GM23338 (cell line): ENCODE measurements at regions not wholly inside any gene's neighbourhood (a gene's known extent, or its start where the extent isn't known, plus 50 kb on each side); places are given as distances from the start of the nearest gene placed in this dataset.

Experiments used
- ATAC-seq: fragments of 200-7000 bp; cut with Tn5 transposase; 3 replicates; pipeline ENCODE4 v1.9.1; 2020
- DNase-seq: peaks from one replicate; pipeline ENCODE4 v3.0.0-alpha.2; 2015; ENCODE audit warnings: low spot score
- H2AFZ ChIP-seq: fragments of 200-600 bp; sonication (generic); 2 replicates; pipeline ENCODE4 v1.8.0; 2016; ENCODE audit warnings: antibody characterized with exemption, mild to moderate bottlenecking, moderate library complexity
- H3F3A ChIP-seq: fragments of 200-600 bp; sonication (generic); replicated peaks from 2 replicates; pipeline ENCODE4 v1.8.0; 2017; ENCODE audit warnings: antibody characterized with exemption, mixed run types, low read depth
- H3K27ac ChIP-seq: fragments of 200-600 bp; sonication (generic); 2 replicates; pipeline ENCODE4 v1.6.1; 2016; ENCODE audit warnings: low read depth
- H3K27me3 ChIP-seq: fragments of 200-600 bp; sonication (generic); 2 replicates; pipeline ENCODE4 v1.8.0; 2016; ENCODE audit warnings: mild to moderate bottlenecking, mixed run types, moderate library complexity; ENCODE audit not compliant: insufficient read depth
- H3K36me3 ChIP-seq: fragments of 200-600 bp; sonication (generic); 2 replicates; pipeline ENCODE4 v1.8.0; 2016; ENCODE audit warnings: mild to moderate bottlenecking; ENCODE audit not compliant: insufficient read depth
- H3K4me1 ChIP-seq: fragments of 200-600 bp; sonication (generic); 2 replicates; pipeline ENCODE4 v1.8.0; 2016; ENCODE audit warnings: mild to moderate bottlenecking, moderate library complexity; ENCODE audit not compliant: insufficient read depth
- H3K4me2 ChIP-seq: fragments of 200-600 bp; sonication (generic); 2 replicates; pipeline ENCODE4 v1.7.1; 2017; ENCODE audit warnings: mixed run types
- H3K4me3 ChIP-seq: fragments of 200-600 bp; sonication (generic); 2 replicates; pipeline ENCODE4 v1.6.1; 2016; ENCODE audit warnings: mixed run types
- H3K79me2 ChIP-seq: fragments of 200-600 bp; sonication (generic); replicated peaks from 2 replicates; pipeline ENCODE4 v1.8.0; 2017; ENCODE audit warnings: mild to moderate bottlenecking; ENCODE audit not compliant: insufficient read depth
- H3K9me2 ChIP-seq: fragments of 200-600 bp; sonication (generic); 2 replicates; pipeline ENCODE4 v1.8.0; 2017; ENCODE audit not compliant: insufficient read depth
- H4K20me1 ChIP-seq: fragments of 200-600 bp; sonication (generic); replicated peaks from 2 replicates; pipeline ENCODE4 v1.8.0; 2017; ENCODE audit warnings: mild to moderate bottlenecking; ENCODE audit not compliant: insufficient read depth
- H3K27ac Mint-ChIP-seq: 2 replicates; pipeline ENCODE4 v1.8.0; 2020; ENCODE audit warnings: inconsistent platforms, mild to moderate bottlenecking, moderate library complexity, mixed read lengths
- H3K27me3 Mint-ChIP-seq: 3 replicates; pipeline ENCODE4 v1.8.0; 2022; ENCODE audit warnings: low read depth, mild to moderate bottlenecking, moderate library complexity, mixed read lengths, inconsistent platforms; ENCODE audit not compliant: insufficient read depth, poor library complexity
- H3K36me3 Mint-ChIP-seq: 3 replicates; pipeline ENCODE4 v1.8.0; 2021; ENCODE audit warnings: low read depth, mild to moderate bottlenecking, inconsistent platforms, moderate library complexity, mixed read lengths
- H3K4me1 Mint-ChIP-seq: 3 replicates; pipeline ENCODE4 v1.8.0; 2020; ENCODE audit warnings: mild to moderate bottlenecking, inconsistent platforms, mixed read lengths
- H3K4me3 Mint-ChIP-seq: 3 replicates; pipeline ENCODE4 v1.8.0; 2021; ENCODE audit warnings: moderate library complexity, mild to moderate bottlenecking, inconsistent platforms, mixed read lengths
- H3K9me3 Mint-ChIP-seq: 3 replicates; pipeline ENCODE4 v1.8.0; 2020; ENCODE audit warnings: moderate library complexity, mild to moderate bottlenecking, inconsistent platforms, mixed read lengths
- CREB1 ChIP-seq: fragments of 250-450 bp; sonication (Bioruptor Pico); IDR thresholded peaks from 2 replicates; pipeline ENCODE4 v1.5.0; 2020; ENCODE audit warnings: low read depth, mild to moderate bottlenecking, moderate library complexity
- CTCF ChIP-seq, 2 experiments: fragments of 200-600 bp in 1 of 2; sonication (generic) in 1 of 2; conservative IDR thresholded peaks; 2 replicates each; pipeline versions ENCODE4 v1.5.1 to v1.6.1; 2016 to 2017; ENCODE audit warnings: antibody characterized with exemption in 2 of 2, low read depth in 2 of 2, mild to moderate bottlenecking in 2 of 2, moderate library complexity in 1 of 2
- ETS1 ChIP-seq: IDR thresholded peaks from 2 replicates; pipeline ENCODE4 v1.6.1; 2016; ENCODE audit warnings: antibody characterized with exemption
- EZH2 ChIP-seq: fragments of 200-600 bp; sonication (generic); IDR thresholded peaks from one replicate; pipeline ENCODE4 v1.8.0; 2017; ENCODE audit warnings: antibody characterized with exemption, mild to moderate bottlenecking, low read depth; ENCODE audit not compliant: unreplicated experiment
- EZH2phosphoT487 ChIP-seq: fragments of 200-600 bp; sonication (generic); IDR thresholded peaks from one replicate; pipeline ENCODE4 v1.8.1; 2018; ENCODE audit warnings: antibody characterized with exemption; ENCODE audit not compliant: unreplicated experiment
- JUNB ChIP-seq: IDR thresholded peaks from one replicate; pipeline ENCODE4 v1.6.1; 2016; ENCODE audit warnings: antibody characterized with exemption; ENCODE audit not compliant: unreplicated experiment
- NANOG ChIP-seq: IDR thresholded peaks from 2 replicates; pipeline ENCODE4 v1.6.1; 2016; ENCODE audit warnings: antibody characterized with exemption, borderline replicate concordance
- POLR2AphosphoS5 ChIP-seq: IDR thresholded peaks from 2 replicates; pipeline ENCODE4 v1.6.1; 2016; ENCODE audit warnings: antibody characterized with exemption, low read depth
- REST ChIP-seq: IDR thresholded peaks from one replicate; pipeline ENCODE4 v1.6.1; 2018; ENCODE audit warnings: antibody characterized with exemption; ENCODE audit not compliant: unreplicated experiment
- STAT1 ChIP-seq: IDR thresholded peaks from one replicate; pipeline ENCODE4 v1.6.1; 2016; ENCODE audit warnings: antibody characterized with exemption; ENCODE audit not compliant: unreplicated experiment
- ZNF114 ChIP-seq: fragments of 250-450 bp; sonication (Bioruptor Pico); IDR thresholded peaks from 2 replicates; pipeline ENCODE4 v1.5.0; 2020; ENCODE audit warnings: mild to moderate bottlenecking, moderate library complexity
- ZNF331 ChIP-seq: fragments of 250-450 bp; sonication (Bioruptor Pico); IDR thresholded peaks from 2 replicates; pipeline ENCODE4 v1.5.0; 2020; ENCODE audit warnings: low read depth, mild to moderate bottlenecking, moderate library complexity
- ZNF462 ChIP-seq: fragments of 250-450 bp; sonication (Bioruptor Pico); IDR thresholded peaks from 2 replicates; pipeline ENCODE4 v1.5.0; 2020; ENCODE audit warnings: mild to moderate bottlenecking, moderate library complexity

- Mint-ChIP-seq H3K4me3 (no peak overlapping the region), H3K27me3 (peaks cover 4% of the 10 kb centered on the region), H3K9me3 (no peaks in the 10 kb centered on the region; the same call in 2 of the 3 replicates), H3K36me3 (no peaks in the 10 kb centered on the region), H3K27ac (no peak overlapping the region), H3K4me1 (no peaks in the 10 kb centered on the region)
- Histone ChIP-seq H2AFZ (no peak overlapping the region), H3K4me1 (no peaks in the 10 kb centered on the region), H3K79me2 (no peaks in the 10 kb centered on the region), H4K20me1 (no peaks in the 10 kb centered on the region), H3K4me3 (no peak overlapping the region), H3F3A (no peaks in the 10 kb centered on the region), H3K27me3 (no peaks in the 10 kb centered on the region), H3K4me2 (no peak overlapping the region), H3K27ac (no peak overlapping the region), H3K9me2 (0 out of 2 replicates have a peak, but pooled peaks cover 5% of the 10 kb centered on the region), H3K36me3 (no peaks in the 10 kb centered on the region)
- no peak for ATAC-seq
- TF ChIP-seq ZNF331 (CRISPR knock-in tag): no peak
- no peak for TF ChIP-seq CTCF (conservative IDR thresholded peaks at IDR 0.05; ENCODE audit: low read depth in 2 of 2)
- TF ChIP-seq ZNF462: no peak
- TF ChIP-seq EZH2phosphoT487: no peak
- TF ChIP-seq ZNF114: no peak
- no peak for TF ChIP-seq NANOG
- no peak for TF ChIP-seq POLR2AphosphoS5
- TF ChIP-seq EZH2: no peak
- TF ChIP-seq CREB1 (CRISPR knock-in tag): no peak
- TF ChIP-seq REST: no peak
- no peak for TF ChIP-seq STAT1
- TF ChIP-seq JUNB: no peak
- TF ChIP-seq ETS1: no peak
- no peak for DNase-seq
Measured at GRCh38 chr5:7209658-7210057, 186.3 kb upstream of the ADCY2 start.
